Kidney epithelial cell (primary cell): ENCODE measurements at regions not wholly inside any gene's neighbourhood (a gene's known extent, or its start where the extent isn't known, plus 50 kb on each side); places are given as distances from the start of the nearest gene placed in this dataset.

Experiments used
- DNase-seq: peaks from one replicate; pipeline ENCODE4 v3.0.0-alpha.2; 2010; ENCODE audit warnings: low read depth
- H3K27me3 ChIP-seq: 2 replicates; pipeline ENCODE4 v1.6.0; 2011; ENCODE audit warnings: low read length; ENCODE audit not compliant: control insufficient read depth, insufficient read depth
- H3K36me3 ChIP-seq: 2 replicates; pipeline ENCODE4 v1.5.1; 2011; ENCODE audit warnings: low read length; ENCODE audit not compliant: control insufficient read depth, insufficient read depth
- H3K4me3 ChIP-seq: 2 replicates; pipeline ENCODE4 v1.5.1; 2011; ENCODE audit warnings: low read depth, mild to moderate bottlenecking, control low read depth, low read length
- TF ChIP-seq, protein P1 (sequence below): IDR thresholded peaks from 2 replicates; pipeline ENCODE4 v1.5.1; 2011; ENCODE audit warnings: mild to moderate bottlenecking, moderate library complexity, low read length, control low read depth, inconsistent platforms; ENCODE audit not compliant: insufficient read depth, poor library complexity, severe bottlenecking

DNA sequence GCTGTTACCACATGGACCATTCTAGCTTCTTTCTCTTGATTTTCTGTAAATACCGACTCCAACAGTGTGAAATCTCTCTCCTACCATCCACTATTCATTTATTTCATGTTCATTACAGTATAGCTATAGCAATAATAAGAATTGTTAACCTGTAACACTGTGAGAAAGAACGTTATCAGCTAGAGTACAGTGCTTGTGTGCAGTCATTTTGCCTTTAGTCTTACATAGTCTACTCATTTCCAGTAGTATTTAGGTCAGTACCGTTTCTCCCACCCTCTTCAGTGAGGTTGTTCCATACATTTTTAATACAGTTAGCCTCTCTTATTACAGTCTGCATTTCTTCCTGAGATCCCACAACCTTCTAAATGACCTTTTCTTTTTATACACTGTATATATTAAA lies 257.1 kb downstream of the LY86 start:
- TF ChIP-seq, protein P1, sequence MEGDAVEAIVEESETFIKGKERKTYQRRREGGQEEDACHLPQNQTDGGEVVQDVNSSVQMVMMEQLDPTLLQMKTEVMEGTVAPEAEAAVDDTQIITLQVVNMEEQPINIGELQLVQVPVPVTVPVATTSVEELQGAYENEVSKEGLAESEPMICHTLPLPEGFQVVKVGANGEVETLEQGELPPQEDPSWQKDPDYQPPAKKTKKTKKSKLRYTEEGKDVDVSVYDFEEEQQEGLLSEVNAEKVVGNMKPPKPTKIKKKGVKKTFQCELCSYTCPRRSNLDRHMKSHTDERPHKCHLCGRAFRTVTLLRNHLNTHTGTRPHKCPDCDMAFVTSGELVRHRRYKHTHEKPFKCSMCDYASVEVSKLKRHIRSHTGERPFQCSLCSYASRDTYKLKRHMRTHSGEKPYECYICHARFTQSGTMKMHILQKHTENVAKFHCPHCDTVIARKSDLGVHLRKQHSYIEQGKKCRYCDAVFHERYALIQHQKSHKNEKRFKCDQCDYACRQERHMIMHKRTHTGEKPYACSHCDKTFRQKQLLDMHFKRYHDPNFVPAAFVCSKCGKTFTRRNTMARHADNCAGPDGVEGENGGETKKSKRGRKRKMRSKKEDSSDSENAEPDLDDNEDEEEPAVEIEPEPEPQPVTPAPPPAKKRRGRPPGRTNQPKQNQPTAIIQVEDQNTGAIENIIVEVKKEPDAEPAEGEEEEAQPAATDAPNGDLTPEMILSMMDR, result no peak
- no peak for DNase-seq
- Histone ChIP-seq H3K4me3 (no peak overlapping the region), H3K36me3 (no peaks in the 10 kb centered on the region), H3K27me3 (no peaks in the 10 kb centered on the region)

DNA sequence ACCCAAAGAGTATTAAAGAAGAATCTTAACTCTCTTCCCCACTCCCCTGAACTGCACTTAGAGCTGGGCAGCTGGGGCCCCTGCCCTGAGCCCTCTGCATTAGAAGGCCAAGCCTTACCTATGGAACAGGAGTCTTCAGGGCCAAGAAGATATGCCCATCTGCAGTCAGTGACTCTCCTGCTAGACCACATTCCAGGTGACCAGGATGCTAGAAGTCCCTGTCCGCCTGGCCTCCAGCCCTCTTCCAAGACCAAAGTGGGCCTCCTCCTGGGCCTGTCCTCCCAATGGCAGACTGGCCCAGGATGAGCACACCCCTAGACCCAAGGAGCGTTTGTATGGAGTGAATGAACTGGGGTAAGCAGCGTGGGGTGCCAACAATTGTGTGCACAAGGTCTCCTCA lies 259.1 kb downstream of the LY86 start:
- TF ChIP-seq, protein P1, result no peak
- no peaks in the 10 kb centered on the region for H3K36me3 ChIP-seq
- H3K4me3 ChIP-seq, result no peak overlapping the region
- H3K27me3 ChIP-seq, result no peaks in the 10 kb centered on the region
- no peak for DNase-seq

DNA sequence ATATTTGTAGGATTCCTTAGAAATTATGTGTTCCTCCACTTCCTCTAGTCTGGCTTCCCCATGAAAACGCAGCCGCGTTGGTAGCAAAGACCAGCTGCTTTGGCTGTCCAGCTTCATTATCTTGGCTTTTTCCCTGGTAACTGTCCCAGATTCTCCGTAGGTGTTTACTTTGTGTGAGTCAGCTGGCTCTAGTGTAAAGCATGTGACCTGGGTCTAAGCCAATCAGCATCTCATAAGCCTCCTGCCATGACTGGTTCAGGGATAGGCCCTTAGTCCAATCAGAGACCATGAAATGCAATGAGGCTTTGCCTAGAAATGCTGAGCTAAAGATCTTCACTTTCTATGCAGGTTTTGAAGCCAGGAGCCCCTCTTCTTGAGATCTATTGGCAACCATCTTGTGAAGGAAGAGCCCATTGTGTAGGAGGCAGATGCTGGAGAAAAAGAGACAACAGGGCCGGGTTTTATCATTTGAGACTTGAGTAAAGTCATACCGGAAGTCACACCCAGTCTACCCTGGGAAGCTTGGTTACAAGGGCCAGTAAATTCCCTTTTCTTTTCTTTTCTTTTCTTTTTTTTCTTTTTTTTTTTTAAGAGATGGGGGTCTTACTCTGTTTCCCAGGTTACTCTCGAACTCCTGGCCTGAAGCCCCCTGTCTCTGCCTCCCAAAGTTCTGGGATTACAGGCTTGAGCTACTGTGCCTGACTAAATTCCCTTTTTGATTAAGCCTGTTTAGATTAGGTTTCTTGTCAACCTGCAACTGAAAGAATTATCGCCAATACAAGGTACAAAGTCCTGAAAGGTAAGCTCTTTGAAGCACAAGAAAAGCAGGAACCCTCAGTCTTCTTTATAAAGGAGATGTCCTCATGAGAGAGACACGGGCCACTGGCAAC lies 256.5 kb upstream of the RREB1 start:
- TF ChIP-seq, protein P1, result no peak
- Histone ChIP-seq H3K4me3 (no peak overlapping the region), H3K36me3 (no peaks in the 10 kb centered on the region), H3K27me3 (no peaks in the 10 kb centered on the region)
- DNase-seq, result peak; percentile 57

DNA sequence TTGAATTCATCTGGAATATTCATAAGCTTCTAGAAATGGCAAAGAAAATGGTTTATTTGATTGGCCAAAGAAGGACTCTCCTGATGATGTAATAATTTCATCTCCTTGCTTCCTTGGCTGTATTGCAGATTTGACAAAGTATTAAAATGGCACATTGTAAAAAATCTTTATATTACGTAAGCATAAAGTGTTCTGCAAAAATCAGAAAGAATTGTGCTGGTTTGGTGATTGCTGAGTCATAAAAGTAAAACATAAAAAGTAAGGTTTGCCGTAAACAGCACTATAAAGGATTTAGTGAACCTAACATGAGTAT lies 255.9 kb upstream of the RREB1 start:
- no peak overlapping the region for H3K4me3 ChIP-seq
- H3K36me3 ChIP-seq, result no peaks in the 10 kb centered on the region
- TF ChIP-seq, protein P1, result no peak
- DNase-seq, result no peak
- no peaks in the 10 kb centered on the region for H3K27me3 ChIP-seq

DNA sequence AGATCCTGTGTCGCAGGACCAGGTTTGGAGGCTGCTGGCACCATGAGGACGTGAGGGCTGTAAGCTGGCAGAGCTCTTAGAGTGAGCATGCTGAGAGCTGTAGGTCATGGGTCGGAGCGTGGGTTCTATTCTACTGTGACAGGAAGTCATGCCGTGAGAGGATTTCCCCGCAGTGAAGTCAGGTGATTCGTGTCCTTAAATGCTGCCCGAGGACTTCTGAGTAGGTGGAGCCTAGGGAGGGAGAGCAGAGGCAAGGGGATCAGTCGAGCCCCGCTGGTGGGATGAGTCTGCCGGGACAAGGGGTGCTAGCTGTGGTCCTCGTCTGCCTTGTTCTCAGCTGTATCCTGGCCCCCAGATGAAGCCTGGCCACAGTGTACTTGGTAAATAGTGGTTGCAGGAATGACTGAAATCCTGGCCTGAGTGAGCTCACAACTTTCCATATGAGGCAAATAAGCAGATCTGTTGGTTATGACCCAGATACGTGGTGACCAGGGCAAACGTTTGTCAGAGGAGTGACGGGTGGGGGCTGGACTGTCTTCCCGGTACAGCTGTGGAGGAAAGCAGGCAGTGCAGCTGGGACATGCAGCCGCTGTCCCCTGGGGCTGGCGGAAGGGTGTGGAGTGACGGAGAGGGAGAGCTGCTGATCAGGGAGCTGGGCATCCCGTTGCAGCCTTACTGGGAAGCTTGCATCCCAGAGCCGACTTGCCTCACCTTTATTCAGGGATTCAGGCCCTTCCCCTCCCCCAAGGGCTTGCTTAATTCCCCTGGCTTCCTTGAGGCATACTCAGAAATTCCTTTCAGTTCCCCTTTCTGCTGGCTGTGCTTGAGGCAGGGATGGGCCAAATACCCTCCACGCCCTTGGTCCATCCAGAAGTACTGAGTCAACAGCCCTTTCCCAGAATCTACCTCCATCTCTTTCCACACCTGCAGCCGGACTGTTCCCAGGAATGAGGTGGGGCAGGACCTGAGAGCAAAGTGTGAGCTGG lies 250.9 kb upstream of the RREB1 start:
- TF ChIP-seq, protein P1, result no peak
- no peak for DNase-seq
- Histone ChIP-seq H3K27me3 (no peaks in the 10 kb centered on the region), H3K36me3 (no peaks in the 10 kb centered on the region), H3K4me3 (no peak overlapping the region)
